GM12878 (cell line): ENCODE measurements at regions not wholly inside any gene's neighbourhood (a gene's known extent, or its start where the extent isn't known, plus 50 kb on each side); places are given as distances from the start of the nearest gene placed in this dataset.

Source experiments
- ATAC-seq: fragments of 200-7000 bp; cut with Tn5 transposase; 3 replicates; pipeline ENCODE4 v1.9.1; 2020; ENCODE audit warnings: mild to moderate bottlenecking, moderate library complexity
- BruUV-seq: library from RNA; stranded (reverse); fragments of 400-500 nt; replicated peaks from 2 replicates; lab custom pipeline; 2021; lab: Mats Ljungman, UMichigan
- CTCF ChIA-PET: fragments of 300-600 bp; sonication (Branson Sonifier 250); formaldehyde crosslinking; extraction: SDS; loops from one replicate; lab custom pipeline; 2021; ENCODE audit warnings: inconsistent platforms; lab: Yijun Ruan, JAX
- POLR2A ChIA-PET: fragments of 350-600 bp; formaldehyde crosslinking; extraction: SDS; loops from one replicate; lab custom pipeline; 2021; ENCODE audit warnings: inconsistent platforms; lab: Charles Lee
- RAD21 ChIA-PET: fragments of 300-600 bp; sonication (Branson Sonifier 250); formaldehyde crosslinking; loops from one replicate; lab custom pipeline; 2023; ENCODE audit warnings: antibody characterized with exemption; ENCODE audit not compliant: unreplicated experiment; lab: Charles Lee
- SMC1A ChIA-PET: fragments of 300-600 bp; sonication (Branson Sonifier 250); formaldehyde crosslinking; loops from one replicate; lab custom pipeline; 2023; ENCODE audit not compliant: unreplicated experiment, uncharacterized antibody; lab: Charles Lee
- DNase-seq: peaks from one replicate; pipeline ENCODE4 v3.0.0-alpha.2; 2011; ENCODE audit warnings: low read depth, low spot score
- FAIRE-seq: peaks from 3 replicates; lab custom pipeline; 2011; peaks lifted over from hg19 to GRCh38; lab: Jason Lieb, UNC
- H2AFZ ChIP-seq: 2 replicates; pipeline ENCODE4 v1.6.0; 2011; ENCODE audit warnings: low read depth, low read length, control low read depth; ENCODE audit not compliant: control insufficient read depth
- H3K27ac ChIP-seq: 2 replicates; pipeline ENCODE4 v1.5.1; 2011; ENCODE audit warnings: control low read depth; ENCODE audit not compliant: control insufficient read depth, insufficient read depth
- H3K27me3 ChIP-seq, 2 experiments: replicated peaks in 1 of 2; 2 replicates each; pipeline versions ENCODE4 v1.6.0 to v1.6.1; 2011; ENCODE audit warnings: low read length in 1 of 2; ENCODE audit not compliant: control insufficient read depth in 2 of 2, insufficient read depth in 2 of 2
- H3K36me3 ChIP-seq, 2 experiments: 2 replicates each; pipeline ENCODE4 v1.5.1; 2011; ENCODE audit warnings: low read length in 1 of 2; ENCODE audit not compliant: control insufficient read depth in 2 of 2, insufficient read depth in 2 of 2
- H3K4me1 ChIP-seq: 2 replicates; pipeline ENCODE4 v1.6.1; 2011; ENCODE audit warnings: mild to moderate bottlenecking, low read length, moderate library complexity, mixed read lengths; ENCODE audit not compliant: control insufficient read depth, insufficient read depth
- H3K4me2 ChIP-seq: 2 replicates; pipeline ENCODE4 v1.6.0; 2011; ENCODE audit warnings: control low read depth; ENCODE audit not compliant: control insufficient read depth, insufficient read depth
- H3K4me3 ChIP-seq: fragments of 200-600 bp; sonication (generic); 2 replicates; pipeline ENCODE4 v1.5.1; 2016
- H3K79me2 ChIP-seq: 2 replicates; pipeline ENCODE4 v1.6.0; 2011; ENCODE audit warnings: low read length; ENCODE audit not compliant: control insufficient read depth, insufficient read depth
- H3K9ac ChIP-seq: 2 replicates; pipeline ENCODE4 v1.8.0; 2011; ENCODE audit warnings: low read length, control low read depth, mixed read lengths; ENCODE audit not compliant: control insufficient read depth, insufficient read depth
- H3K9me3 ChIP-seq: replicated peaks from 3 replicates; pipeline ENCODE4 v1.5.1; 2011; ENCODE audit warnings: mild to moderate bottlenecking, low read length; ENCODE audit not compliant: control insufficient read depth, insufficient read depth
- H4K20me1 ChIP-seq: 2 replicates; pipeline ENCODE4 v1.6.0; 2011; ENCODE audit not compliant: control insufficient read depth, insufficient read depth
- BCL11A ChIP-seq: IDR thresholded peaks from 2 replicates; pipeline ENCODE4 v1.6.1; 2011; ENCODE audit warnings: low read depth, low read length
- BHLHE40 ChIP-seq, 2 experiments: fragments of 450-650 bp in 1 of 2; IDR thresholded peaks; 2 replicates each; pipeline ENCODE4 v1.6.1; 2011 to 2017; ENCODE audit warnings: low read depth in 2 of 2, borderline replicate concordance in 1 of 2, improper control_type of control experiment in 1 of 2, low read length in 1 of 2, mild to moderate bottlenecking in 1 of 2
- BMI1 ChIP-seq: fragments of 450-650 bp; IDR thresholded peaks from 2 replicates; pipeline ENCODE4 v1.6.1; 2016; ENCODE audit warnings: mild to moderate bottlenecking, moderate library complexity, borderline replicate concordance
- NFYB ChIP-seq: IDR thresholded peaks from 2 replicates; pipeline ENCODE4 v1.6.1; 2011; ENCODE audit warnings: low read depth, mild to moderate bottlenecking, low read length, improper control_type of control experiment, moderate library complexity; ENCODE audit not compliant: insufficient read depth
- TAF1 ChIP-seq: IDR thresholded peaks from 2 replicates; pipeline ENCODE4 v1.6.1; 2011; ENCODE audit warnings: mild to moderate bottlenecking, low read depth, low read length, borderline replicate concordance
- TBL1XR1 ChIP-seq: IDR thresholded peaks from 2 replicates; pipeline ENCODE4 v1.6.1; 2012; ENCODE audit warnings: low read depth, low read length, improper control_type of control experiment
- ZNF622 ChIP-seq: fragments of 450-650 bp; IDR thresholded peaks from 2 replicates; pipeline ENCODE4 v1.6.1; 2017; ENCODE audit warnings: mild to moderate bottlenecking, inconsistent platforms
- WGBS: methylation state at CpG from one replicate; pipeline ENCODE4 v1.1.6; 2016; ENCODE audit warnings: low lambda C conversion rate; ENCODE audit not compliant: insufficient replicate concordance, insufficient coverage; ENCODE audit errors: missing lambda C conversion rate; 5-methylcytosine and 5-hydroxymethylcytosine counted together
- in situ Hi-C: fragments of 300-500 bp; cut with MboI; formaldehyde crosslinking; loops from 9 replicates; pipeline ENCODE4 v1.14.3; 2018; ENCODE audit warnings: mixed read lengths
- intact Hi-C: fragments of 100-400 bp; cut with micrococcal nuclease; formaldehyde crosslinking; loops from one replicate; pipeline ENCODE4 v1.14.2; 2022; ENCODE audit not compliant: unreplicated experiment
- TF ChIP-seq, protein P1 (sequence below): IDR thresholded peaks from 2 replicates; pipeline ENCODE4 v1.6.1; 2012; ENCODE audit warnings: improper control_type of control experiment, low read depth, low read length; ENCODE audit not compliant: insufficient replicate concordance
- TF ChIP-seq, protein P2 (sequence below): IDR thresholded peaks from 2 replicates; pipeline ENCODE4 v1.6.1; 2011; ENCODE audit warnings: borderline replicate concordance, low read depth, mild to moderate bottlenecking, moderate library complexity, low read length; ENCODE audit not compliant: insufficient read depth, poor library complexity, severe bottlenecking

DNA sequence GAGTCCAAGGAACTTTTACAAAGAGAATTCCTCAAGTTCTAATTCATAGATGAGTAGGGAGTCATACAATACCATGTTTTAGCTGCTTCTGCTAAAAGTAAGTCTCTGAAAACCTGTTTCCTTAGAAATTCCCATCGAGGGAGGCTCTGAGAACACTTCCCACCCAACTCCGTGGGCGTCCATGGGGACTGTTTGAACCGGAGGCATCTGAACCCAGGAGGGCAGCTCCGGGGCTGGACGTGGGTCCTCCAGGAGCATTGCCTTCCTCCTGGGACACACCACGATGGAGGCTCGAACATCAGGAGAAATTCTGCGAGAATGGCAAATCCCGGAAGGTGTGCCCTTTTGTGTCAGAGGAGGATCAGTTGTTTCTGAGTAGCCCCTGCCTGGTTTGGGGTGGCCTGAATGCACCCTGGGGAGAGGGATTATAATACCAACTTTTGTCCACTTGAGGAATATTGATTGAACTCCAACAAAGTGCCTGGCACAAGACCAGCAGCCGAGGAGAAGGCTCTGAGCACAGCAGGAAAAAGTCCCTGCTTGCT, 327.5 kb upstream of the SALL3 start:
- Histone ChIP-seq H3K9ac (no peak overlapping the region), H3K36me3 (no peaks in the 10 kb centered on the region), H3K4me3 (no peak overlapping the region), H3K4me2 (no peak overlapping the region)
- intact Hi-C loops, result no loop called here
- POLR2A ChIA-PET, result no interaction called here
- CTCF ChIA-PET, result no interaction called here
- no TSS peak for BruUV-seq
- ATAC-seq, result no peak
- TF ChIP-seq, protein P1, sequence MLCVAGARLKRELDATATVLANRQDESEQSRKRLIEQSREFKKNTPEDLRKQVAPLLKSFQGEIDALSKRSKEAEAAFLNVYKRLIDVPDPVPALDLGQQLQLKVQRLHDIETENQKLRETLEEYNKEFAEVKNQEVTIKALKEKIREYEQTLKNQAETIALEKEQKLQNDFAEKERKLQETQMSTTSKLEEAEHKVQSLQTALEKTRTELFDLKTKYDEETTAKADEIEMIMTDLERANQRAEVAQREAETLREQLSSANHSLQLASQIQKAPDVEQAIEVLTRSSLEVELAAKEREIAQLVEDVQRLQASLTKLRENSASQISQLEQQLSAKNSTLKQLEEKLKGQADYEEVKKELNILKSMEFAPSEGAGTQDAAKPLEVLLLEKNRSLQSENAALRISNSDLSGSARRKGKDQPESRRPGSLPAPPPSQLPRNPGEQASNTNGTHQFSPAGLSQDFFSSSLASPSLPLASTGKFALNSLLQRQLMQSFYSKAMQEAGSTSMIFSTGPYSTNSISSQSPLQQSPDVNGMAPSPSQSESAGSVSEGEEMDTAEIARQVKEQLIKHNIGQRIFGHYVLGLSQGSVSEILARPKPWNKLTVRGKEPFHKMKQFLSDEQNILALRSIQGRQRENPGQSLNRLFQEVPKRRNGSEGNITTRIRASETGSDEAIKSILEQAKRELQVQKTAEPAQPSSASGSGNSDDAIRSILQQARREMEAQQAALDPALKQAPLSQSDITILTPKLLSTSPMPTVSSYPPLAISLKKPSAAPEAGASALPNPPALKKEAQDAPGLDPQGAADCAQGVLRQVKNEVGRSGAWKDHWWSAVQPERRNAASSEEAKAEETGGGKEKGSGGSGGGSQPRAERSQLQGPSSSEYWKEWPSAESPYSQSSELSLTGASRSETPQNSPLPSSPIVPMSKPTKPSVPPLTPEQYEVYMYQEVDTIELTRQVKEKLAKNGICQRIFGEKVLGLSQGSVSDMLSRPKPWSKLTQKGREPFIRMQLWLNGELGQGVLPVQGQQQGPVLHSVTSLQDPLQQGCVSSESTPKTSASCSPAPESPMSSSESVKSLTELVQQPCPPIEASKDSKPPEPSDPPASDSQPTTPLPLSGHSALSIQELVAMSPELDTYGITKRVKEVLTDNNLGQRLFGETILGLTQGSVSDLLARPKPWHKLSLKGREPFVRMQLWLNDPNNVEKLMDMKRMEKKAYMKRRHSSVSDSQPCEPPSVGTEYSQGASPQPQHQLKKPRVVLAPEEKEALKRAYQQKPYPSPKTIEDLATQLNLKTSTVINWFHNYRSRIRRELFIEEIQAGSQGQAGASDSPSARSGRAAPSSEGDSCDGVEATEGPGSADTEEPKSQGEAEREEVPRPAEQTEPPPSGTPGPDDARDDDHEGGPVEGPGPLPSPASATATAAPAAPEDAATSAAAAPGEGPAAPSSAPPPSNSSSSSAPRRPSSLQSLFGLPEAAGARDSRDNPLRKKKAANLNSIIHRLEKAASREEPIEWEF, result no peak
- no peak for TF ChIP-seq ZNF622
- no peak for TF ChIP-seq BHLHE40 (IDR thresholded peaks at IDR 0.05; ENCODE audit: borderline replicate concordance in 1 of 2, low read depth in 2 of 2, low read length in 1 of 2)
- TF ChIP-seq, protein P2, sequence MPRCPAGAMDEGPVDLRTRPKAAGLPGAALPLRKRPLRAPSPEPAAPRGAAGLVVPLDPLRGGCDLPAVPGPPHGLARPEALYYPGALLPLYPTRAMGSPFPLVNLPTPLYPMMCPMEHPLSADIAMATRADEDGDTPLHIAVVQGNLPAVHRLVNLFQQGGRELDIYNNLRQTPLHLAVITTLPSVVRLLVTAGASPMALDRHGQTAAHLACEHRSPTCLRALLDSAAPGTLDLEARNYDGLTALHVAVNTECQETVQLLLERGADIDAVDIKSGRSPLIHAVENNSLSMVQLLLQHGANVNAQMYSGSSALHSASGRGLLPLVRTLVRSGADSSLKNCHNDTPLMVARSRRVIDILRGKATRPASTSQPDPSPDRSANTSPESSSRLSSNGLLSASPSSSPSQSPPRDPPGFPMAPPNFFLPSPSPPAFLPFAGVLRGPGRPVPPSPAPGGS, result no peak
- TF ChIP-seq NFYB, result no peak
- no peak for TF ChIP-seq BCL11A
- TF ChIP-seq BMI1, result no peak
- TF ChIP-seq TAF1, result no peak
- TF ChIP-seq TBL1XR1, result no peak
- TF ChIP-seq, all 136 proteins: peak for 0
- Histone ChIP-seq H3K9me3 (peaks cover 3% of the 10 kb centered on the region; the same call in 2 of the 3 replicates), H3K27me3 (no peaks in the 10 kb centered on the region), H4K20me1 (no peaks in the 10 kb centered on the region), H3K79me2 (no peaks in the 10 kb centered on the region), H3K27ac (no peak overlapping the region), H2AFZ (no peak overlapping the region), H3K4me1 (no peaks in the 10 kb centered on the region)
- DNase-seq (no peak), FAIRE-seq (no peak)
- ChIA-PET RAD21 (no interaction called here), SMC1A (no interaction called here)
- WGBS, result 46% methylated on average over 11 of the region's 11 CpGs
- in situ Hi-C loops, result no loop called here
